ENCODE measurements at regions not wholly inside any gene's neighbourhood (a gene's known extent, or its start where the extent isn't known, plus 50 kb on each side); places are given as distances from the start of the nearest gene placed in this dataset.

- TF ChIP-seq CTCF (IDR thresholded peaks at IDR 0.05): no peak
- no peak for TF ChIP-seq POLR2A (IDR thresholded peaks at IDR 0.05)
Observed at GRCh38 chr4:130172156-130172555, 1076.2 kb downstream of the C4orf33 start.
